Keratinocyte (primary cell): ENCODE measurements at regions not wholly inside any gene's neighbourhood (a gene's known extent, or its start where the extent isn't known, plus 50 kb on each side); places are given as distances from the start of the nearest gene placed in this dataset.

Experiments
- CTCF ChIP-seq, 3 experiments: IDR thresholded peaks in 1 of 3; conservative IDR thresholded peaks in 1 of 3; optimal IDR thresholded peaks in 1 of 3; 2 replicates in 2 of 3; 3 replicates in 1 of 3; pipeline versions ENCODE3 to v1.5.1; 2011; ENCODE audit warnings: low read length in 3 of 3, mild to moderate bottlenecking in 3 of 3, moderate library complexity in 2 of 3, control low read depth in 1 of 3, inconsistent platforms in 1 of 3; ENCODE audit not compliant: insufficient read depth in 2 of 3; ENCODE audit errors: extremely low read depth in 1 of 3
- EZH2 ChIP-seq: IDR thresholded peaks from one replicate; pipeline ENCODE4 v1.6.1; 2012; ENCODE audit warnings: inconsistent platforms, mild to moderate bottlenecking, low read length, moderate library complexity

- TF ChIP-seq CTCF (optimal IDR thresholded peaks at IDR 0.05 in 1 of 3, IDR thresholded peaks at IDR 0.05 in 1 of 3, conservative IDR thresholded peaks at IDR 0.05 in 1 of 3; ENCODE audit: extremely low read depth in 1 of 3, insufficient read depth in 2 of 3, low read length in 3 of 3): no peak
- TF ChIP-seq EZH2: no peak
Observed at GRCh38 chr2:163428187-163428586, 307.6 kb downstream of the FIGN start.
